OCI-LY1 (cell line): ENCODE measurements at regions not wholly inside any gene's neighbourhood (a gene's known extent, or its start where the extent isn't known, plus 50 kb on each side); places are given as distances from the start of the nearest gene placed in this dataset.

Experiments used
- H2AFZ ChIP-seq: fragments of 200-600 bp; sonication (generic), shearing (Covaris generic); 2 replicates; pipeline ENCODE4 v1.6.0; 2014; ENCODE audit warnings: antibody characterized with exemption, mild to moderate bottlenecking, low read length
- H3F3A ChIP-seq: fragments of 200-600 bp; sonication (generic), shearing (Covaris generic); 2 replicates; pipeline ENCODE4 v1.6.0; 2014; ENCODE audit warnings: mild to moderate bottlenecking, antibody characterized with exemption, low read length, moderate library complexity; ENCODE audit not compliant: insufficient read depth
- H3K27ac ChIP-seq: fragments of 200-600 bp; sonication (generic); 2 replicates; pipeline ENCODE4 v1.5.1; 2014; ENCODE audit warnings: low read length, mixed run types, mild to moderate bottlenecking, low read depth; ENCODE audit not compliant: poor library complexity, severe bottlenecking
- H3K27me3 ChIP-seq: fragments of 200-600 bp; sonication (generic); 2 replicates; pipeline ENCODE4 v1.6.0; 2014; ENCODE audit warnings: antibody characterized with exemption, mild to moderate bottlenecking, low read length, moderate library complexity; ENCODE audit not compliant: insufficient read depth
- H3K36me3 ChIP-seq: fragments of 200-600 bp; sonication (generic); 2 replicates; pipeline ENCODE4 v1.6.1; 2014; ENCODE audit warnings: mild to moderate bottlenecking, antibody characterized with exemption, low read length, moderate library complexity, mixed read lengths; ENCODE audit not compliant: insufficient read depth
- H3K4me1 ChIP-seq: fragments of 200-600 bp; sonication (generic); 2 replicates; pipeline ENCODE4 v1.5.1; 2014; ENCODE audit warnings: mild to moderate bottlenecking, low read length, moderate library complexity; ENCODE audit not compliant: insufficient read depth, severe bottlenecking
- H3K4me2 ChIP-seq: fragments of 200-600 bp; sonication (generic), shearing (Covaris generic); 2 replicates; pipeline ENCODE4 v1.6.1; 2014; ENCODE audit warnings: low read length
- H3K4me3 ChIP-seq: fragments of 200-600 bp; sonication (generic); 2 replicates; pipeline ENCODE4 v1.5.1; 2014; ENCODE audit warnings: low read length, low read depth, mild to moderate bottlenecking, mixed read lengths; ENCODE audit not compliant: poor library complexity, severe bottlenecking
- H3K79me2 ChIP-seq: fragments of 200-600 bp; shearing (Covaris generic); 2 replicates; pipeline ENCODE4 v1.6.1; 2016; ENCODE audit warnings: mixed run types, low read length, mixed read lengths; ENCODE audit not compliant: insufficient read depth
- H3K9ac ChIP-seq: fragments of 200-600 bp; sonication (generic), shearing (Covaris generic); 2 replicates; pipeline ENCODE4 v1.6.1; 2014; ENCODE audit warnings: mild to moderate bottlenecking, low read length, mixed read lengths
- H3K9me2 ChIP-seq: fragments of 200-600 bp; sonication (generic), shearing (Covaris generic); 2 replicates; pipeline ENCODE4 v1.6.1; 2014; ENCODE audit warnings: low read depth, mild to moderate bottlenecking, low read length, mixed read lengths
- H3K9me3 ChIP-seq: fragments of 200-600 bp; shearing (Covaris generic); 2 replicates; pipeline ENCODE4 v1.6.1; 2014; ENCODE audit warnings: low read length, mixed read lengths
- H4K20me1 ChIP-seq: fragments of 200-600 bp; sonication (generic), shearing (Covaris generic); 2 replicates; pipeline ENCODE4 v1.6.0; 2016; ENCODE audit warnings: mild to moderate bottlenecking, low read length; ENCODE audit not compliant: insufficient read depth
- EZH2 ChIP-seq: fragments of 200-600 bp; sonication (generic), shearing (Covaris generic); IDR thresholded peaks from 2 replicates; pipeline ENCODE4 v1.8.0; 2017; ENCODE audit warnings: borderline replicate concordance, mixed run types, mild to moderate bottlenecking, antibody characterized with exemption, low read length, moderate library complexity, mixed read lengths
- TF ChIP-seq, protein P1 (sequence below): fragments of 200-600 bp; sonication (generic), shearing (Covaris generic); IDR thresholded peaks from 2 replicates; pipeline ENCODE4 v1.5.1; 2017; ENCODE audit warnings: mild to moderate bottlenecking, antibody characterized with exemption, low read length, moderate library complexity, mixed read lengths

DNA sequence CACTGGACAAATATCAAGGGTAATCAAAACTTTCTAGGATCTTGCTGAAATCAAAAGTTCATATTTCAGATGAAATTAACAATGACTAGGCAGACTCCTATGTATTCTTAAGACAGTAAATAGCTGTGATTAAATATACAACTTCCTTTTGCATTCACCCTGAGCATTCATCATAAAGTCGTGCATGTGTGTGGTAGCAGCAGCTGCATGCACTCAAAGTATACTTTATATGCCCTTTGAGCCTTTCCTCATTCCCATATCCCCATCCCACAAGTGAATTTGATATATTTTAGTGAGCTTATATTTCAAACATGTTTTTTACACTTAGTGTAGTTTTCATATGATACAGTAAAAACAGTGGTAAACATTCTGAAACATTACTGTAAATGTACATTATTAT is 959.0 kb downstream of the C4orf33 start:
- Histone ChIP-seq H3K27me3 (no peaks in the 10 kb centered on the region), H3F3A (no peaks in the 10 kb centered on the region), H4K20me1 (no peaks in the 10 kb centered on the region), H3K79me2 (no peaks in the 10 kb centered on the region), H3K9me2 (no peaks in the 10 kb centered on the region), H3K4me2 (no peak overlapping the region), H3K27ac (no peak overlapping the region), H2AFZ (no peak overlapping the region), H3K9ac (no peak overlapping the region), H3K4me1 (no peaks in the 10 kb centered on the region), H3K36me3 (no peaks in the 10 kb centered on the region), H3K4me3 (no peak overlapping the region), H3K9me3 (no peaks in the 10 kb centered on the region)
- no peak for TF ChIP-seq EZH2
- TF ChIP-seq, protein P1, sequence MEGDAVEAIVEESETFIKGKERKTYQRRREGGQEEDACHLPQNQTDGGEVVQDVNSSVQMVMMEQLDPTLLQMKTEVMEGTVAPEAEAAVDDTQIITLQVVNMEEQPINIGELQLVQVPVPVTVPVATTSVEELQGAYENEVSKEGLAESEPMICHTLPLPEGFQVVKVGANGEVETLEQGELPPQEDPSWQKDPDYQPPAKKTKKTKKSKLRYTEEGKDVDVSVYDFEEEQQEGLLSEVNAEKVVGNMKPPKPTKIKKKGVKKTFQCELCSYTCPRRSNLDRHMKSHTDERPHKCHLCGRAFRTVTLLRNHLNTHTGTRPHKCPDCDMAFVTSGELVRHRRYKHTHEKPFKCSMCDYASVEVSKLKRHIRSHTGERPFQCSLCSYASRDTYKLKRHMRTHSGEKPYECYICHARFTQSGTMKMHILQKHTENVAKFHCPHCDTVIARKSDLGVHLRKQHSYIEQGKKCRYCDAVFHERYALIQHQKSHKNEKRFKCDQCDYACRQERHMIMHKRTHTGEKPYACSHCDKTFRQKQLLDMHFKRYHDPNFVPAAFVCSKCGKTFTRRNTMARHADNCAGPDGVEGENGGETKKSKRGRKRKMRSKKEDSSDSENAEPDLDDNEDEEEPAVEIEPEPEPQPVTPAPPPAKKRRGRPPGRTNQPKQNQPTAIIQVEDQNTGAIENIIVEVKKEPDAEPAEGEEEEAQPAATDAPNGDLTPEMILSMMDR: no peak

DNA sequence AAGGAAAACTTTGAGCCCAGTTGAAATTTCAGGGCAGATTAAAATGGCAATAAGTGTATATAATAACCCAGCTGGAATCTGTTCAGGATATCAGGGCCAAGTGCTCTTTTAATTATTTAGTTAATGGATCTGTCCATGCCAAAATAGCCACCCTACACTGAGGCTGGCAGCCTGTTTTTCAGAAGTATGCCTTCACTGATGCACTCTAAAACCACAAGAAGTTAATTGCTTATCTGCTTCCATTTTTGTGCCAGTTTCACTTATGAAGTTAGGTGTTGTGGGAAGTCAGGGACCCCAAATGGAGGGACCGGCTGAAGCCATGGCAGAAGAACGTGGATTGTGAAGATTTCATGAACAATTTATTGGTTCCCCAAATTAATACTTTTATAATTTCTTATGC is 960.3 kb downstream of the C4orf33 start:
- Histone ChIP-seq H3K27me3 (no peaks in the 10 kb centered on the region), H3K9ac (no peak overlapping the region), H3K4me3 (no peak overlapping the region), H3K9me3 (no peaks in the 10 kb centered on the region), H2AFZ (no peak overlapping the region), H3K79me2 (no peaks in the 10 kb centered on the region), H3K4me1 (no peaks in the 10 kb centered on the region), H3K36me3 (no peaks in the 10 kb centered on the region), H3F3A (no peaks in the 10 kb centered on the region), H3K9me2 (no peaks in the 10 kb centered on the region), H3K4me2 (no peak overlapping the region), H4K20me1 (no peaks in the 10 kb centered on the region), H3K27ac (no peak overlapping the region)
- TF ChIP-seq, protein P1: no peak
- no peak for TF ChIP-seq EZH2

DNA sequence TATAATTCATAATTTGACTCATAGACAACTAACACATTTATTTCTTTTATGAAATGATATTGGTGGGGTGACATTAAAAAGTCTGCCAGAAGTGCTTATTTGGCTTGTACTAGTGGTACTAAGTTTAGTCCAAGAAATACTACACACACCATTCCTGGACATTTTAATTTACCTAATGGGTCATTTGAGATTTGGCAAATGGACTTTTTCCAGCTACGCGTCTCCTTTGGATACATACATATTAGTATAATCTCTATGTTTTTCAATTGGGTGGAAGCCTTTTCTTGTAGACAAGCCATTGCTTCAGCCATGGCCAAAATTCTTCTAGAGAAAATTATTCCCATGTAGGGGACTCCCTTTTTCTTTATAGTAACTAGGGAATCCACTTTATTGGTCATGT is 968.5 kb downstream of the C4orf33 start:
- no peaks in the 10 kb centered on the region for H3F3A ChIP-seq
- H3K9me3 ChIP-seq: no peaks in the 10 kb centered on the region
- H4K20me1 ChIP-seq: no peaks in the 10 kb centered on the region
- H3K4me2 ChIP-seq: no peak overlapping the region
- no peaks in the 10 kb centered on the region for H3K4me1 ChIP-seq
- no peaks in the 10 kb centered on the region for H3K9me2 ChIP-seq
- no peaks in the 10 kb centered on the region for H3K79me2 ChIP-seq
- TF ChIP-seq, protein P1: no peak
- TF ChIP-seq EZH2: no peak
- no peaks in the 10 kb centered on the region for H3K36me3 ChIP-seq
- no peaks in the 10 kb centered on the region for H3K27me3 ChIP-seq
- H3K4me3 ChIP-seq: no peak overlapping the region
- no peak overlapping the region for H3K27ac ChIP-seq
- no peak overlapping the region for H3K9ac ChIP-seq
- H2AFZ ChIP-seq: no peak overlapping the region
